ENCODE measurements at regions not wholly inside any gene's neighbourhood (a gene's known extent, or its start where the extent isn't known, plus 50 kb on each side); places are given as distances from the start of the nearest gene placed in this dataset.
A peak's percentile ranks its signal among the peaks of the same experiment; 100 is the strongest.

GRCh38 chr10:85145966-85146365 lies 817.6 kb downstream of the CCSER2 start:
- DNase-seq (ENCODE audit: low spot score) = no peak

GRCh38 chr10:85147346-85148250 lies 819.2 kb downstream of the CCSER2 start:
- no peak for DNase-seq (ENCODE audit: low spot score)

GRCh38 chr10:85148693-85149640 lies 820.6 kb downstream of the CCSER2 start:
- DNase-seq (ENCODE audit: low spot score) = no peak

GRCh38 chr10:85149766-85150165 lies 821.4 kb downstream of the CCSER2 start:
- no peak for DNase-seq (ENCODE audit: low spot score)

- DNase-seq (ENCODE audit: low spot score) = no peak
Measured at GRCh38 chr10:85151506-85151905, 823.1 kb downstream of the CCSER2 start.

- DNase-seq (ENCODE audit: low spot score) = no peak
Measured at GRCh38 chr10:85152496-85152895, 824.1 kb downstream of the CCSER2 start.

- no peak for DNase-seq (ENCODE audit: low spot score)
Measured at GRCh38 chr10:85152911-85153310, 824.5 kb downstream of the CCSER2 start.

- DNase-seq (ENCODE audit: low spot score) = no peak
Measured at GRCh38 chr10:85157206-85157605, 828.8 kb downstream of the CCSER2 start.

- no peak for DNase-seq (ENCODE audit: low spot score)
Measured at GRCh38 chr10:85168243-85168642, 839.9 kb downstream of the CCSER2 start.

- DNase-seq (ENCODE audit: low spot score) = no peak
Measured at GRCh38 chr10:85170026-85170425, 841.6 kb downstream of the CCSER2 start.

- DNase-seq (ENCODE audit: low spot score) = no peak
Measured at GRCh38 chr10:85175635-85176034, 847.2 kb downstream of the CCSER2 start.

GRCh38 chr10:85177767-85178166 lies 849.4 kb downstream of the CCSER2 start:
- DNase-seq (ENCODE audit: low spot score) = no peak

- no peak for DNase-seq (ENCODE audit: low spot score)
Measured at GRCh38 chr10:85187047-85187446, 858.7 kb downstream of the CCSER2 start.

- no peak for DNase-seq (ENCODE audit: low spot score)
Measured at GRCh38 chr10:85188770-85189484, 860.5 kb downstream of the CCSER2 start.

GRCh38 chr10:85193796-85194195 lies 865.4 kb downstream of the CCSER2 start:
- DNase-seq (ENCODE audit: low spot score) = no peak

- DNase-seq (ENCODE audit: low spot score) = no peak
Measured at GRCh38 chr10:85194706-85195105, 866.3 kb downstream of the CCSER2 start.

- DNase-seq (ENCODE audit: low spot score) = no peak
Measured at GRCh38 chr10:85195596-85195995, 867.2 kb downstream of the CCSER2 start.

- no peak for DNase-seq (ENCODE audit: low spot score)
Measured at GRCh38 chr10:85204814-85205213, 876.4 kb downstream of the CCSER2 start.

- no peak for DNase-seq (ENCODE audit: low spot score)
Measured at GRCh38 chr10:85212526-85212925, 884.1 kb downstream of the CCSER2 start.

- no peak for DNase-seq (ENCODE audit: low spot score)
Measured at GRCh38 chr10:85213493-85213892, 885.1 kb downstream of the CCSER2 start.

GRCh38 chr10:85222300-85222699 lies 893.9 kb downstream of the CCSER2 start:
- peak; percentile 31 for DNase-seq (ENCODE audit: low spot score)

- no peak for DNase-seq (ENCODE audit: low spot score)
Measured at GRCh38 chr10:85224366-85224940, 896.1 kb downstream of the CCSER2 start.
